ENCODE measurements at regions not wholly inside any gene's neighbourhood (a gene's known extent, or its start where the extent isn't known, plus 50 kb on each side); places are given as distances from the start of the nearest gene placed in this dataset.

DNA sequence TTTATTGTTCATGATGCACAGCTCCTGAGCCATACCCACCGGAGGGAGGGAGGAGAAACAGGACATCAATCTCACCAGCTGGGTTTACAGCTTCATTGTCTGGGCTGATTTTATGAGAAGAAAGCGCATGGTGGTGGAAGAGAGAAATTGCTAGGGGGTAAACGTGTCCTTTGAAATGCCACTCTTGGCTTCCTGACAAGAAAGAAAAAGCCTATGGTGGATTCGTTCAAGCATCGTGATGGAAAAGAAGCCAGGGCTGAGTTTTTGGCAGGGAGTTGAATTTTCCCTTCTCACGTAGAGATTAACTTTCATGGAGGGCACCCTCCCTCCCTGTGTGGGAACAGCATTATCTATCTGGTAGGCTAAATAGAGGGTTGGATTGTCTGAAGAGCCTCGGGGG lies 502.0 kb downstream of the SLC4A3 start:
- no peak overlapping the region for H3K4me3 ChIP-seq (replicated peaks; ENCODE audit: low read depth, low read length)
- TF ChIP-seq, protein P1, sequence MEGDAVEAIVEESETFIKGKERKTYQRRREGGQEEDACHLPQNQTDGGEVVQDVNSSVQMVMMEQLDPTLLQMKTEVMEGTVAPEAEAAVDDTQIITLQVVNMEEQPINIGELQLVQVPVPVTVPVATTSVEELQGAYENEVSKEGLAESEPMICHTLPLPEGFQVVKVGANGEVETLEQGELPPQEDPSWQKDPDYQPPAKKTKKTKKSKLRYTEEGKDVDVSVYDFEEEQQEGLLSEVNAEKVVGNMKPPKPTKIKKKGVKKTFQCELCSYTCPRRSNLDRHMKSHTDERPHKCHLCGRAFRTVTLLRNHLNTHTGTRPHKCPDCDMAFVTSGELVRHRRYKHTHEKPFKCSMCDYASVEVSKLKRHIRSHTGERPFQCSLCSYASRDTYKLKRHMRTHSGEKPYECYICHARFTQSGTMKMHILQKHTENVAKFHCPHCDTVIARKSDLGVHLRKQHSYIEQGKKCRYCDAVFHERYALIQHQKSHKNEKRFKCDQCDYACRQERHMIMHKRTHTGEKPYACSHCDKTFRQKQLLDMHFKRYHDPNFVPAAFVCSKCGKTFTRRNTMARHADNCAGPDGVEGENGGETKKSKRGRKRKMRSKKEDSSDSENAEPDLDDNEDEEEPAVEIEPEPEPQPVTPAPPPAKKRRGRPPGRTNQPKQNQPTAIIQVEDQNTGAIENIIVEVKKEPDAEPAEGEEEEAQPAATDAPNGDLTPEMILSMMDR (IDR thresholded peaks at IDR 0.05; ENCODE audit: low read length, missing control alignments): no peak

DNA sequence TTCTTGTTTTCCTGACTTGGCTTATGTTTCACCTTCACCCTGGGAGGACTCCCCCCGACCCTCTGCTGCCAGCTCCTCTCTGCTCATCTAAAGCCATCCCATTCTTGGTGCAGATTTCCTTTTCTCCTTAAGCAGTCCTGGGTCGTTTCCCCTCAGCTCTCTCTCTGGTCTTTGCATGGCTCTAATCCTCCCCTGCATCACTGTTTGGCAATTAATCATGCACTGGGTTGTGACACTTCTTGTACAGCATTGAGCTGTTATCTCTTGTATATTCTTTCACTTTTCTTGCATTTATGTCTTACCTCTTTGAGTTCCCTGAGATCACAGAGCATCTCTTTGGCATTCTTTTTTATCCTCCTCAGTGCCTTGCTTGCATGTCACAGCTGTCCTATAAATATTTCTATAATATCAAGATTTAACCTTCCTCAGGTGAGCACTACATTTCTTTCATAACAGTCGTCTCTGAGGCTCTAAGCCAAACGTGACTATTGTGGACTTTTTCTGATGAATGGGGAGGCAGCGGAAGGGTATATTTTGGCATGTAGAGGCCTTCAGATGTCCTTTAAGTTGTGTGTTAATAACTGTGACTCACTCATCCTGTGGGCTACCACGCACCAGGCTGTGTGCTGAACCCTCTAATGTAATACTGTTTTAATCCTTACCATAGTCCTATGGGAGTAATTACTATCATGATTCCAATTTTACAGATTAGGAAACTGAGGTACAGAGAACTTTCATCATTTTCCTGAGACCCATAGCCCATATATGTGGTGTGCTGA lies 507.5 kb downstream of the SLC4A3 start:
- peak; percentile 31 for DNase-seq (ENCODE audit: low read depth)
- TF ChIP-seq, protein P1 (IDR thresholded peaks at IDR 0.05; ENCODE audit: low read length, missing control alignments): no peak
- no peak overlapping the region for H3K4me3 ChIP-seq (replicated peaks; ENCODE audit: low read depth, low read length)

More for the DNA sequence above, 502.0 kb downstream of the SLC4A3 start:
- DNase-seq (ENCODE audit: low read depth): no peak

DNA sequence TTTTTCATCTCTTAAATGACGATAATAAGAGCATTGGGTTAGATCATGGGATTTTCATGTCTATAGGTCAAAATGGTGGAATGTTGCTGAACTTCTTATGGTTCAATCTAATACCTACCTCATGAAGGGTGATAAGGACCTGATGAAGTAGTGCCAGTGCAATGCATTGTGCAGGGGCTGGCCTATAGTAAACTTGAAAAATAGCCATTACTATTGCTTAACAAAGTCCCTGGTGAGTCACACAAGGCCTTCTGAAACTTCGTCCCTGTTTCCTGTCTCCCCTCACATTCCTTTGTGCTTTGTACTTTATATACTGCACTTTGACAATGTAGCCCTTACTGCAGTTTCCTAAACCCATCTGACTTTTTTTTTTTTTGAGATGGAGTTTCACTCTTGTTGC lies 515.9 kb downstream of the SLC4A3 start:
- DNase-seq (ENCODE audit: low read depth): peak; percentile 91
- TF ChIP-seq, protein P1 (IDR thresholded peaks at IDR 0.05; ENCODE audit: low read length, missing control alignments): no peak
- no peak overlapping the region for H3K4me3 ChIP-seq (replicated peaks; ENCODE audit: low read depth, low read length)

DNA sequence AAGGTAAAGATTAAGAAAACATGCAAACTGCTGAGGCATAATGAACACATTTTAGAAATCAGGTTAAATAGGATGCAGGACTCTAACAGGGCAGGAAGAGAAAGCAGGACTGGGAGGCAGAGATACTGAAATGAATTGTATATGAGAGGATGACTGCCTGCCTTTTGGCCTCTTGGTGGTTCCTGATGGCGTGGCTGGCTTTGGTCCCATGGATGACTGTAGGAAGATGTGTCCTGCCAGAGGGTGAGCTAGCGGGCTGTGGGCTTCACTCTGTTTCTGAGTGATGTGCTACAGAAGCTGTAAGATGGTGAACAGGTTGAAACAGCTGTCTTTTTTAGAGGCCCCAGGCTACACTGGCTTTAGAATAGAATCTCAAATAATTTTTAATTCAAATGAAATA lies 517.0 kb downstream of the SLC4A3 start:
- TF ChIP-seq, protein P1 (IDR thresholded peaks at IDR 0.05; ENCODE audit: low read length, missing control alignments): no peak
- no peak overlapping the region for H3K4me3 ChIP-seq (replicated peaks; ENCODE audit: low read depth, low read length)
- peak; percentile 45 for DNase-seq (ENCODE audit: low read depth)

DNA sequence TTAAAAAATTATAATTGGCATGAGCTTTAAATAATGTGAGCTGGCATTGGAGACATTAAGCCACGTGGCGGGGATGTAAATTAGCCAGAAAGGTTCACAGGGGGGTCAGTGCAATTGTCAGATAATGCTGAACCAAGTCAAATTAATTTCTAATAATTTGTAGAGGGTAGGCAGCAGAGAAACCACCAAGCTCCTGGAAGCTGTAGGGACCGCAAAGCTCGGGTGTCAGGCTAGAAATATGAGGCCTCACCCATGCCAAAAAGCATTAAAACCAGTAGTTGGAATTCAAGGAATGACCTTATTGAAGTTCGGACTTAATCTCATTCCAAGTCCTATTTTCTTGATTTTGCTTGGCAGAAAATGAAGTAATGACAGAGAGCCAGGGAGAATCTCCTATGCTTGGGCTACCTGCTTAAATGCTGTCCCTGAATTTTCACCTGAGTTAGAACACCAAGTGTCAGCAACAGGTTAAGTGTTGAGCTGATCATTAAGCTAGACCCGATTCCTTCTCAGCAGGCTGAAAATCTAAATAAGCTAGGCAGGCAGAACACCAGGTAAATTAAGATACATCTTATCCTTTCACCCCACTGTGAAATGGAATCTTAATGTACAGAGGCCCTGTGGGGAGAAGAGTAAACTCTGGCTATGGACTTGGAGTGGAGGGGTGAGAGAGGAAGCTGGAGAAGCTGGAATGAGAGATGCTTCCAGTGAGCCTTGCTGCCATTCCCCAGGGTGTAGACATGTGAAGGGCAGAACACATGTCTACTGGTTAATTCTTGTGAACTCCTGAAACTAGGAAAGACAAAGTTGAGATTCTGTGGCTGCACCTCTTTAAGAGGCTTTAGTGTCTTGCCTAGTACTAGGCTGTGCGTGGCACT lies 520.0 kb downstream of the SLC4A3 start:
- TF ChIP-seq, protein P1 (IDR thresholded peaks at IDR 0.05; ENCODE audit: low read length, missing control alignments): no peak
- peak; percentile 14 for DNase-seq (ENCODE audit: low read depth)
- no peak overlapping the region for H3K4me3 ChIP-seq (replicated peaks; ENCODE audit: low read depth, low read length)

DNA sequence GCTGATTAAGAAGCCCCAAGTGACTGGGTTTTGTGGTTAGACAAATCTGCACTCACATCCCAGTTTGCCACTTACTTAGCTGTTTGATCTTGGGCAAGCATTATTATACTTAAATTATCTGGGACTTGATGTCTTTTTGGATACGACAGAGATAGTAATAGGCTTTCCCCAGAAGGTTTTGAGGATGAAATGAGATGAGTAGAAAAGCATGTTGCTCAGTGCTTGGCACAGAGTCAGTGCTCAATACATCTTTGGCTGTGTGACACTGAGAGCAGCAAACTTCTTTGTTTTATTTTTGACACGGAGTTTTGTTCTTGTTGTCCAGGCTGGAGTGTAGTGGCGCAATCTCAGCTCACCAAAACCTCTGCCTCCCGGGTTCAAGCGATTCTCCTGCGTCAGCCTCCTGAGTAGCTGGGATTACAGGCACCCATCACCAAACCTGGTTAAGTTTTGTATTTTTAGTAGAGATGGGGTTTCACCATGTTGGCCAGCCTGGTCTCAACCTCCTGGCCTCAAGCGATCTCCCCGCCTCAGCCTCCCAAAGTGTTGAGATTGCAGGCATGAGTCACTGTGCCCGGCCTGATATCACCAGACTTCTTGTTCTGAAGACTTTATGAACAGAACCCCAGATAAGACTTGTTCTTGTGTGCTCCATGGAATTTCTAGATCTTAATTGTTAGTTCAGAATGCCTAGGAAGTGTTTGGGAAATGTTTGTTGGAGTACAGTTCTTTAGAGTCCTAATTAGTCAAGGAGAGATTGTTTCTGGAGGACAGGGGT lies 521.2 kb downstream of the SLC4A3 start:
- H3K4me3 ChIP-seq (replicated peaks; ENCODE audit: low read depth, low read length): no peak overlapping the region
- TF ChIP-seq, protein P1 (IDR thresholded peaks at IDR 0.05; ENCODE audit: low read length, missing control alignments): no peak

More for the DNA sequence above, 521.2 kb downstream of the SLC4A3 start:
- DNase-seq (ENCODE audit: low read depth): peak; percentile 29
